Gastroesophageal sphincter (tissue), 3 donors: ENCODE measurements at regions not wholly inside any gene's neighbourhood (a gene's known extent, or its start where the extent isn't known, plus 50 kb on each side); places are given as distances from the start of the nearest gene placed in this dataset.

Experiments used
- CTCF ChIP-seq, 4 experiments: fragments of 200-600 bp in 2 of 4; fragments of 450-650 bp in 2 of 4; sonication (generic) in 1 of 4; IDR thresholded peaks; one replicate each; pipeline ENCODE4 v1.5.1; 2017 to 2019; ENCODE audit warnings: antibody characterized with exemption in 4 of 4, mild to moderate bottlenecking in 2 of 4, moderate library complexity in 2 of 4
- EP300 ChIP-seq: sonication (generic); formaldehyde crosslinking; IDR thresholded peaks from one replicate; pipeline ENCODE4 v1.6.1; 2017; ENCODE audit warnings: antibody characterized with exemption, mild to moderate bottlenecking
- POLR2A ChIP-seq, 2 donors: fragments of 450-650 bp; IDR thresholded peaks; one replicate each; pipeline ENCODE4 v1.6.1; 2017; ENCODE audit warnings: antibody characterized with exemption in 2 of 2, mild to moderate bottlenecking in 2 of 2, moderate library complexity in 1 of 2
- POLR2AphosphoS5 ChIP-seq: sonication (generic); formaldehyde crosslinking; IDR thresholded peaks from one replicate; pipeline ENCODE4 v1.6.1; 2017; ENCODE audit warnings: antibody characterized with exemption

DNA sequence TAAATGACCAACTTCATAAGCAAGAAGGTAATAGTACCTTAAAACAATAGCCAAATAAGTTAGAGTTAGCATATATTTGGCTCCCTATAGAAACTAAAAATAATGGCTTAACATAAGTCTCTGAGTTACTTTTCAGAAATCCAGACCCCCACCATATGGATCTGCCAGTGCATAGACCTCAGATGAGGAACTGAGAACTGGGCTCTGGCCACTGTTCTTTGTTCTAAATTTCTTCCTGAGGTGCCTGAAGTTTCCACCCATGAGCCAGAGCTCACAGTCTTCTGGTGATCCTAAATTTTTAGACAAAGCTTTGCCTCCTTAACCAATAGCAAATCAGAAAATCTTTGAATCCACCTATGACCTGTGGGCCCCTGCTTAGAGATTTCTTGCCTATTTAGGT, 250.9 kb downstream of the YTHDC2 start:
- TF ChIP-seq CTCF (IDR thresholded peaks at IDR 0.05) (no peak), EP300 (no peak), POLR2A (IDR thresholded peaks at IDR 0.05) (no peak), POLR2AphosphoS5 (no peak)
